ENCODE measurements at regions not wholly inside any gene's neighbourhood (a gene's known extent, or its start where the extent isn't known, plus 50 kb on each side); places are given as distances from the start of the nearest gene placed in this dataset.

- no peak for DNase-seq (ENCODE audit: low spot score)
- Histone ChIP-seq H3K27ac (ENCODE audit: low read depth, low read length, poor library complexity, severe bottlenecking) (no peak overlapping the region), H3K4me1 (ENCODE audit: insufficient read depth, low read length, poor library complexity, severe bottlenecking) (peaks cover 21% of the 10 kb centered on the region), H3K27me3 (replicated peaks; ENCODE audit: insufficient read depth, low read depth, low read length, poor library complexity) (no peaks in the 10 kb centered on the region), H3K36me3 (ENCODE audit: insufficient read depth, low read length, poor library complexity, severe bottlenecking) (no peaks in the 10 kb centered on the region), H3K9me3 (ENCODE audit: low read depth, low read length, poor library complexity, severe bottlenecking) (no peaks in the 10 kb centered on the region), H3K4me3 (ENCODE audit: low read depth, low read length, poor library complexity, severe bottlenecking) (no peak overlapping the region)
- BruUV-seq (replicated peaks): no TSS peak
- ChIA-PET CTCF (no interaction called here), POLR2A (ENCODE audit: low non-redundant PET) (no interaction called here)
- no peak for TF ChIP-seq CTCF (conservative IDR thresholded peaks at IDR 0.05; ENCODE audit: low read depth, low read length)
- TF ChIP-seq EZH2 (IDR thresholded peaks at IDR 0.05; ENCODE audit: borderline replicate concordance, low read depth, low read length, poor library complexity, severe bottlenecking): no peak
- intact Hi-C loops (cut with micrococcal nuclease; ENCODE audit: unreplicated experiment): no loop called here
These were observed 85.5 kb upstream of the SSTR1 start for GRCh38 chr14:38122241-38122640.

GRCh38 chr14:38124506-38124905, 83.2 kb upstream of the SSTR1 start:
- TF ChIP-seq EZH2 (IDR thresholded peaks at IDR 0.05; ENCODE audit: borderline replicate concordance, low read depth, low read length, poor library complexity, severe bottlenecking): no peak
- no peak for TF ChIP-seq CTCF (conservative IDR thresholded peaks at IDR 0.05; ENCODE audit: low read depth, low read length)
- intact Hi-C loops (cut with micrococcal nuclease; ENCODE audit: unreplicated experiment): no loop called here
- ChIA-PET CTCF (interaction anchor here (0.6 kb wide), 1 partner anchor 1302 kb away, joined by 3 read pairs; no protein-coding TSS in a partner anchor), POLR2A (ENCODE audit: low non-redundant PET) (no interaction called here)
- H3K9me3 ChIP-seq (ENCODE audit: low read depth, low read length, poor library complexity, severe bottlenecking): no peaks in the 10 kb centered on the region
- H3K36me3 ChIP-seq (ENCODE audit: insufficient read depth, low read length, poor library complexity, severe bottlenecking): no peaks in the 10 kb centered on the region
- no peaks in the 10 kb centered on the region for H3K27me3 ChIP-seq (replicated peaks; ENCODE audit: insufficient read depth, low read depth, low read length, poor library complexity)
- H3K4me1 ChIP-seq (ENCODE audit: insufficient read depth, low read length, poor library complexity, severe bottlenecking): peaks cover 21% of the 10 kb centered on the region
- no peak for DNase-seq (ENCODE audit: low spot score)
- no peak overlapping the region for H3K27ac ChIP-seq (ENCODE audit: low read depth, low read length, poor library complexity, severe bottlenecking)
- no TSS peak for BruUV-seq (replicated peaks)
- no peak overlapping the region for H3K4me3 ChIP-seq (ENCODE audit: low read depth, low read length, poor library complexity, severe bottlenecking)

- Histone ChIP-seq H3K4me3 (ENCODE audit: low read depth, low read length, poor library complexity, severe bottlenecking) (no peak overlapping the region), H3K27me3 (replicated peaks; ENCODE audit: insufficient read depth, low read depth, low read length, poor library complexity) (no peaks in the 10 kb centered on the region), H3K36me3 (ENCODE audit: insufficient read depth, low read length, poor library complexity, severe bottlenecking) (no peaks in the 10 kb centered on the region), H3K4me1 (ENCODE audit: insufficient read depth, low read length, poor library complexity, severe bottlenecking) (peaks cover 21% of the 10 kb centered on the region), H3K9me3 (ENCODE audit: low read depth, low read length, poor library complexity, severe bottlenecking) (no peaks in the 10 kb centered on the region), H3K27ac (ENCODE audit: low read depth, low read length, poor library complexity, severe bottlenecking) (no peak overlapping the region)
- peak; percentile 62 for DNase-seq (ENCODE audit: low spot score)
- intact Hi-C loops (cut with micrococcal nuclease; ENCODE audit: unreplicated experiment): no loop called here
- BruUV-seq (replicated peaks): no TSS peak
- ChIA-PET CTCF (no interaction called here), POLR2A (ENCODE audit: low non-redundant PET) (no interaction called here)
- TF ChIP-seq CTCF (conservative IDR thresholded peaks at IDR 0.05; ENCODE audit: low read depth, low read length): no peak
- no peak for TF ChIP-seq EZH2 (IDR thresholded peaks at IDR 0.05; ENCODE audit: borderline replicate concordance, low read depth, low read length, poor library complexity, severe bottlenecking)
These were observed 82.1 kb upstream of the SSTR1 start for GRCh38 chr14:38125481-38126037.
